ENCODE measurements at regions not wholly inside any gene's neighbourhood (a gene's known extent, or its start where the extent isn't known, plus 50 kb on each side); places are given as distances from the start of the nearest gene placed in this dataset.

DNA sequence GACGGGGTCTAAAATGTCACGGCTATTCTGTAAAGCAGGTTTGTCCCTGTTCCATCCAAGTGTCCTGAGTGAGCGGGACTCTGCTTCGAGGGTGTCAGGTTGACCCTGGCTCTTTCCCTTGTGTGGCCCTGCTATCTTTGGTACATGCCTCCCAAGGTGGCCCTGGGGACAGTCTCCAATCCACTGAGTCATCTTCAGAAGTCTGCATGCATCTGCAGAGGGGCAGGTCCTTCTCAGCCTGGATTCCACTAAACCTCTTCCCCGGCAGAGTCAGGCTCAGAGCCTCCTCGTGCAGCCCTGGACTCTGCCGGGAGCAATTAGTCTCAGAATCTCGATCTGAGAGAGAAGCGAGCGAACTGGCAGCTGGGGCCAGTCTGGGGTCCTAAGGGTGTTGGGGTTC lies 50.1 kb upstream of the KCNJ15 start:
- DNase-seq: no peak
